Activated naive CD8-positive, alpha-beta T cell treated with anti-CD3 and anti-CD28 coated beads, Interleukin-2, amount 10 ng/mL, durations not matched to agents 7 days and 5 days (primary cell): ENCODE measurements at regions not wholly inside any gene's neighbourhood (a gene's known extent, or its start where the extent isn't known, plus 50 kb on each side); places are given as distances from the start of the nearest gene placed in this dataset.
A peak's percentile ranks its signal among the peaks of the same experiment; 100 is the strongest.

Experiments used
- ATAC-seq: fragments of 150-1000 bp; cut with Tn5 transposase; one replicate; pipeline ENCODE4 v1.10.0; 2021; ENCODE audit warnings: low read depth, moderate library complexity
- POLR2A ChIA-PET: fragments of 350-600 bp; sonication (Branson Sonifier 250); formaldehyde crosslinking; loops from one replicate; lab custom pipeline; 2021; ENCODE audit warnings: antibody characterized with exemption; lab: Charles Lee
- DNase-seq: peaks from one replicate; pipeline ENCODE4 v3.0.0; 2021
- H3K27ac Mint-ChIP-seq: one replicate; pipeline ENCODE4 v1.8.0; 2022; ENCODE audit warnings: mild to moderate bottlenecking, mixed read lengths
- H3K27me3 Mint-ChIP-seq: one replicate; pipeline ENCODE4 v1.8.0; 2022; ENCODE audit warnings: mild to moderate bottlenecking, moderate library complexity, mixed read lengths
- H3K36me3 Mint-ChIP-seq: one replicate; pipeline ENCODE4 v1.8.0; 2021; ENCODE audit warnings: mild to moderate bottlenecking, mixed read lengths
- H3K4me1 Mint-ChIP-seq: one replicate; pipeline ENCODE4 v1.8.0; 2021; ENCODE audit warnings: mixed read lengths
- H3K4me3 Mint-ChIP-seq: one replicate; pipeline ENCODE4 v1.8.0; 2022; ENCODE audit warnings: mild to moderate bottlenecking, moderate library complexity, mixed read lengths
- H3K9me3 Mint-ChIP-seq: one replicate; pipeline ENCODE4 v1.8.0; 2021; ENCODE audit warnings: mixed read lengths

GRCh38 chr12:91364471-91365184, 182.0 kb upstream of the DCN start:
- Mint-ChIP-seq H3K27ac (no peak overlapping the region), H3K9me3 (no peaks in the 10 kb centered on the region), H3K27me3 (peaks cover 3% of the 10 kb centered on the region), H3K36me3 (no peaks in the 10 kb centered on the region), H3K4me1 (peaks cover 4% of the 10 kb centered on the region), H3K4me3 (no peak overlapping the region)
- POLR2A ChIA-PET: no interaction called here
- ATAC-seq (no peak), DNase-seq (no peak)

- Mint-ChIP-seq H3K36me3 (no peaks in the 10 kb centered on the region), H3K27ac (no peak overlapping the region), H3K27me3 (peaks cover 4% of the 10 kb centered on the region), H3K9me3 (no peaks in the 10 kb centered on the region), H3K4me3 (no peak overlapping the region), H3K4me1 (peaks cover 4% of the 10 kb centered on the region)
- ATAC-seq (no peak), DNase-seq (no peak)
- POLR2A ChIA-PET: no interaction called here
These were observed 179.2 kb upstream of the DCN start for GRCh38 chr12:91361864-91362263.

DNA sequence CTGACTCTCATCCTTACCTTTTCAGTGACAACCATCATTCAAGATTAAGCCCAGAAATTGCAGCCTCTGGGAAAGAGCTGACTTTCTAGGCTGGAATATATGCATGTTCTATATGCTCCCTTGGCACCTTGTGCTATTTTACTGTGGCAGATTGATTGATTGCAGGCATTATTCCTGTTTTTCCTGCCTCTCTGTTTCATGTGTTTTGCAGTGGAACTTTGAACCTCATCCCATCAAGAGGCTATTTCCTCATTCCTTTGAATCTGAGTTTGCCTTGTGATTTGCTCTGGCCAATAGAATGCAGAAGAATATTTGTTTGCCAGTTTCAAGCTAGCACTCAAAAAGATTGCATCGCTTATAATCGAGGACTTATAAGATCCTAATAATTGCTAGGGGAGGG, 174.8 kb upstream of the DCN start:
- POLR2A ChIA-PET: no interaction called here
- H3K4me1 Mint-ChIP-seq: peaks cover 4% of the 10 kb centered on the region
- no peak overlapping the region for H3K27ac Mint-ChIP-seq
- H3K27me3 Mint-ChIP-seq: peaks cover 13% of the 10 kb centered on the region
- H3K4me3 Mint-ChIP-seq: no peak overlapping the region
- no peaks in the 10 kb centered on the region for H3K9me3 Mint-ChIP-seq
- no peaks in the 10 kb centered on the region for H3K36me3 Mint-ChIP-seq
- DNase-seq: no peak
- no peak for ATAC-seq

- POLR2A ChIA-PET: no interaction called here
- Mint-ChIP-seq H3K4me3 (no peak overlapping the region), H3K36me3 (no peaks in the 10 kb centered on the region), H3K9me3 (no peaks in the 10 kb centered on the region), H3K27ac (no peak overlapping the region), H3K27me3 (peaks cover 13% of the 10 kb centered on the region), H3K4me1 (no peaks in the 10 kb centered on the region)
- DNase-seq (no peak), ATAC-seq (no peak)
These were observed 173.8 kb upstream of the DCN start for GRCh38 chr12:91356405-91356804.

GRCh38 chr12:91355150-91356006, 172.8 kb upstream of the DCN start:
- Mint-ChIP-seq H3K4me1 (no peaks in the 10 kb centered on the region), H3K9me3 (no peaks in the 10 kb centered on the region), H3K36me3 (no peaks in the 10 kb centered on the region), H3K27me3 (peaks cover 14% of the 10 kb centered on the region), H3K4me3 (no peak overlapping the region), H3K27ac (no peak overlapping the region)
- peak; percentile 38 for DNase-seq
- ATAC-seq: peak; percentile 84
- POLR2A ChIA-PET: no interaction called here

GRCh38 chr12:91353266-91353665, 170.6 kb upstream of the DCN start:
- H3K9me3 Mint-ChIP-seq: no peaks in the 10 kb centered on the region
- DNase-seq (no peak), ATAC-seq (no peak)
- peaks cover 20% of the 10 kb centered on the region for H3K27me3 Mint-ChIP-seq
- H3K27ac Mint-ChIP-seq: no peak overlapping the region
- H3K4me1 Mint-ChIP-seq: no peaks in the 10 kb centered on the region
- H3K36me3 Mint-ChIP-seq: no peaks in the 10 kb centered on the region
- H3K4me3 Mint-ChIP-seq: no peak overlapping the region
- POLR2A ChIA-PET: no interaction called here

- no peak for DNase-seq
- POLR2A ChIA-PET: no interaction called here
- H3K27ac Mint-ChIP-seq: no peak overlapping the region
- no peaks in the 10 kb centered on the region for H3K4me1 Mint-ChIP-seq
- H3K9me3 Mint-ChIP-seq: no peaks in the 10 kb centered on the region
- no peak for ATAC-seq
- peaks cover 20% of the 10 kb centered on the region for H3K27me3 Mint-ChIP-seq
- no peak overlapping the region for H3K4me3 Mint-ChIP-seq
- H3K36me3 Mint-ChIP-seq: no peaks in the 10 kb centered on the region
These were observed 166.9 kb upstream of the DCN start for GRCh38 chr12:91349476-91349875.

GRCh38 chr12:91347481-91348214, 165.0 kb upstream of the DCN start:
- H3K27ac Mint-ChIP-seq: no peak overlapping the region
- ATAC-seq: no peak
- no peaks in the 10 kb centered on the region for H3K36me3 Mint-ChIP-seq
- no peak for DNase-seq
- no peak overlapping the region for H3K4me3 Mint-ChIP-seq
- H3K9me3 Mint-ChIP-seq: no peaks in the 10 kb centered on the region
- H3K4me1 Mint-ChIP-seq: no peaks in the 10 kb centered on the region
- H3K27me3 Mint-ChIP-seq: peaks cover 18% of the 10 kb centered on the region
- POLR2A ChIA-PET: no interaction called here

DNA sequence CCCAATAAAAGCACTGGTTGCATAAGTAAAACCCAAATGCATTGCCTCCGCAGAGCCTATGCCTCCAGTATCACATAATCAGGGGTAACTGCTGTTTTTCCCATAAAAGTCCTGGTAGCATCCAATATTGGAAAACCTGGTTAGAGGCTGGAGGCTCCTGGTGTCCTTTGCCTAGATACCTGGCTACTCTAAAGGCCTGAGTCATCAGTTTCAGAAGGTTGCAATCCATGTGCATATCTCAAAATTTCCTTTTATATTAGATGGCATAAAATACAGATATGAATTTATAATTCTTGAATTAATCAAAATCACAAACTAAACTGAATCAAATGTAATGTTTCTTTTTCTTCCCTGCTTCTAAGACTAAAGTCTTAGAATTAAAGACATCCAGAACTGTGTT, 164.2 kb upstream of the DCN start:
- DNase-seq (no peak), ATAC-seq (no peak)
- Mint-ChIP-seq H3K4me1 (no peaks in the 10 kb centered on the region), H3K4me3 (no peak overlapping the region), H3K27ac (no peak overlapping the region), H3K36me3 (no peaks in the 10 kb centered on the region), H3K27me3 (peaks cover 17% of the 10 kb centered on the region), H3K9me3 (no peaks in the 10 kb centered on the region)
- POLR2A ChIA-PET: no interaction called here

GRCh38 chr12:91344408-91344807, 161.8 kb upstream of the DCN start:
- H3K9me3 Mint-ChIP-seq: no peaks in the 10 kb centered on the region
- peaks cover 19% of the 10 kb centered on the region for H3K27me3 Mint-ChIP-seq
- DNase-seq: no peak
- H3K27ac Mint-ChIP-seq: no peak overlapping the region
- no peak overlapping the region for H3K4me3 Mint-ChIP-seq
- H3K36me3 Mint-ChIP-seq: no peaks in the 10 kb centered on the region
- ATAC-seq: no peak
- POLR2A ChIA-PET: no interaction called here
- no peaks in the 10 kb centered on the region for H3K4me1 Mint-ChIP-seq

- no peak for ATAC-seq
- Mint-ChIP-seq H3K27ac (no peak overlapping the region), H3K9me3 (no peaks in the 10 kb centered on the region), H3K4me3 (no peak overlapping the region), H3K4me1 (no peaks in the 10 kb centered on the region), H3K36me3 (no peaks in the 10 kb centered on the region), H3K27me3 (peaks cover 13% of the 10 kb centered on the region)
- DNase-seq: no peak
- POLR2A ChIA-PET: no interaction called here
These were observed 160.4 kb upstream of the DCN start for GRCh38 chr12:91343010-91343409.

GRCh38 chr12:91339106-91339505, 156.5 kb upstream of the DCN start:
- no peaks in the 10 kb centered on the region for H3K9me3 Mint-ChIP-seq

DNA sequence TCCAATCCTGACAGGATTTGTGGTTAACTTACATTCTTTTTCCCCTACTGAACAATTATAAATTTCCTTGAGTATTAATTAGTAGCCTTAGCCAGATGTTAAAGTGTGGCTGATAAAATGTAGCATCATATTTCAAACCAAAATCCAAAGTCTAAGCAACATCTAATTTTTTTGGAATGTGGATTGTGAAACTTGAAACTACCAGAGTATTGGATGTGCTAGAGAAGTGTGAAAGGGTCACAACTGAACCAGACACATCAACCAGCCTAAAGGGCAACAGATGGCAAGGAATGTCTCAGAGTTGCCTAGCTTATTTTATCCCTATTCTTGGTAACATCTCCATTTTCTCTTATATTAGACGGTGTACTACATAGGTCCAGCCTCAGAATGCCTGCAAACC, 153.1 kb upstream of the DCN start:
- no peak overlapping the region for H3K27ac Mint-ChIP-seq
- ATAC-seq: no peak
- H3K4me1 Mint-ChIP-seq: no peaks in the 10 kb centered on the region
- no peaks in the 10 kb centered on the region for H3K36me3 Mint-ChIP-seq
- no peak for DNase-seq
- H3K27me3 Mint-ChIP-seq: peaks cover 16% of the 10 kb centered on the region
- no peaks in the 10 kb centered on the region for H3K9me3 Mint-ChIP-seq
- POLR2A ChIA-PET: no interaction called here
- no peak overlapping the region for H3K4me3 Mint-ChIP-seq

More at GRCh38 chr12:91339106-91339505, 156.5 kb upstream of the DCN start:
- Mint-ChIP-seq H3K4me3 (no peak overlapping the region), H3K36me3 (no peaks in the 10 kb centered on the region), H3K4me1 (no peaks in the 10 kb centered on the region), H3K27ac (no peak overlapping the region), H3K27me3 (peaks cover 15% of the 10 kb centered on the region)
- no peak for ATAC-seq
- POLR2A ChIA-PET: no interaction called here
- DNase-seq: no peak
